ENCODE measurements at regions not wholly inside any gene's neighbourhood (a gene's known extent, or its start where the extent isn't known, plus 50 kb on each side); places are given as distances from the start of the nearest gene placed in this dataset.

GRCh38 chr3:18810306-18810661 lies 338.0 kb upstream of the KCNH8 start:
- Histone ChIP-seq H3K27me3 (no peaks in the 10 kb centered on the region), H3K27ac (no peak overlapping the region), H3K9me3 (no peaks in the 10 kb centered on the region), H3K4me1 (no peaks in the 10 kb centered on the region), H3K36me3 (no peaks in the 10 kb centered on the region), H3K4me3 (no peak overlapping the region)
- no peak for TF ChIP-seq POLR2A (IDR thresholded peaks at IDR 0.05)
- TF ChIP-seq CTCF (IDR thresholded peaks at IDR 0.05), result no peak
- DNase-seq, result no peak
- intact Hi-C loops (cut with DNase I), result no loop called here
- 64 to 65% methylated on average over 1 of the region's 1 CpG for WGBS, 2 donors

- Histone ChIP-seq H3K27me3 (no peaks in the 10 kb centered on the region), H3K4me1 (no peaks in the 10 kb centered on the region), H3K27ac (no peak overlapping the region), H3K9me3 (no peaks in the 10 kb centered on the region), H3K4me3 (no peak overlapping the region), H3K36me3 (no peaks in the 10 kb centered on the region)
- TF ChIP-seq CTCF (IDR thresholded peaks at IDR 0.05) (no peak), POLR2A (IDR thresholded peaks at IDR 0.05) (no peak)
- no peak for DNase-seq
- intact Hi-C loops (cut with DNase I), result no loop called here
- WGBS, 2 donors, result 51% methylated on average over 3 of the region's 3 CpGs
Measured at GRCh38 chr3:18809640-18810305, 338.5 kb upstream of the KCNH8 start.

- no peak for DNase-seq
- Histone ChIP-seq H3K4me1 (no peaks in the 10 kb centered on the region), H3K27me3 (no peaks in the 10 kb centered on the region), H3K27ac (no peak overlapping the region), H3K9me3 (no peaks in the 10 kb centered on the region), H3K4me3 (no peak overlapping the region), H3K36me3 (no peaks in the 10 kb centered on the region)
- WGBS, 2 donors, result 66 to 78% methylated on average over 6 of the region's 6 CpGs
- no peak for TF ChIP-seq POLR2A (IDR thresholded peaks at IDR 0.05)
- TF ChIP-seq CTCF (IDR thresholded peaks at IDR 0.05), result no peak
- intact Hi-C loops (cut with DNase I), result no loop called here
Measured at GRCh38 chr3:18808429-18808828, 339.9 kb upstream of the KCNH8 start.

GRCh38 chr3:18807593-18807992 lies 340.7 kb upstream of the KCNH8 start:
- H3K4me1 ChIP-seq, result no peaks in the 10 kb centered on the region
- H3K36me3 ChIP-seq, result no peaks in the 10 kb centered on the region
- no peak overlapping the region for H3K27ac ChIP-seq
- intact Hi-C loops (cut with DNase I), result no loop called here
- no peaks in the 10 kb centered on the region for H3K9me3 ChIP-seq
- 32 to 75% methylated on average over 3 of the region's 3 CpGs for WGBS, 2 donors
- TF ChIP-seq CTCF (IDR thresholded peaks at IDR 0.05), result no peak
- no peak for TF ChIP-seq POLR2A (IDR thresholded peaks at IDR 0.05)
- no peak for DNase-seq
- no peak overlapping the region for H3K4me3 ChIP-seq
- H3K27me3 ChIP-seq, result no peaks in the 10 kb centered on the region

- no peak overlapping the region for H3K4me3 ChIP-seq
- TF ChIP-seq CTCF (IDR thresholded peaks at IDR 0.05), result no peak
- TF ChIP-seq POLR2A (IDR thresholded peaks at IDR 0.05), result no peak
- no peaks in the 10 kb centered on the region for H3K27me3 ChIP-seq
- H3K9me3 ChIP-seq, result no peaks in the 10 kb centered on the region
- H3K36me3 ChIP-seq, result no peaks in the 10 kb centered on the region
- 75 to 78% methylated on average over 5 of the region's 5 CpGs for WGBS, 2 donors
- H3K4me1 ChIP-seq, result no peaks in the 10 kb centered on the region
- intact Hi-C loops (cut with DNase I), result no loop called here
- no peak for DNase-seq
- no peak overlapping the region for H3K27ac ChIP-seq
Measured at GRCh38 chr3:18806633-18807032, 341.7 kb upstream of the KCNH8 start.

Measured in esophagus squamous epithelium (tissue), 5 donors.